Choroid plexus epithelial cell (primary cell): ENCODE measurements at regions not wholly inside any gene's neighbourhood (a gene's known extent, or its start where the extent isn't known, plus 50 kb on each side); places are given as distances from the start of the nearest gene placed in this dataset.

ENCODE experiments used
- DNase-seq: peaks from one replicate; pipeline ENCODE4 v3.0.0-alpha.2; 2010; ENCODE audit warnings: low read depth
- H3K4me3 ChIP-seq: 2 replicates; pipeline ENCODE4 v1.5.1; 2011; ENCODE audit warnings: low read depth, mild to moderate bottlenecking, control low read depth, low read length, moderate library complexity
- CTCF ChIP-seq: conservative IDR thresholded peaks from 2 replicates; pipeline ENCODE4 v1.5.1; 2011; ENCODE audit warnings: low read depth, mild to moderate bottlenecking, control low read depth, inconsistent platforms, low read length, moderate library complexity

GRCh38 chr13:111948811-111949210, 118.1 kb upstream of the SOX1 start:
- TF ChIP-seq CTCF = no peak
- DNase-seq = no peak
- no peak overlapping the region for H3K4me3 ChIP-seq

GRCh38 chr13:111949311-111949710, 117.6 kb upstream of the SOX1 start:
- no peak overlapping the region for H3K4me3 ChIP-seq

GRCh38 chr13:111950697-111951096, 116.3 kb upstream of the SOX1 start:
- no peak overlapping the region for H3K4me3 ChIP-seq
- no peak for DNase-seq
- no peak for TF ChIP-seq CTCF

More at GRCh38 chr13:111949311-111949710, 117.6 kb upstream of the SOX1 start:
- no peak for TF ChIP-seq CTCF
- no peak for DNase-seq

- TF ChIP-seq CTCF = no peak
- no peak overlapping the region for H3K4me3 ChIP-seq
- DNase-seq = no peak
Observed at GRCh38 chr13:111952032-111952431, 114.9 kb upstream of the SOX1 start.

GRCh38 chr13:111952814-111953213, 114.1 kb upstream of the SOX1 start:
- no peak for DNase-seq
- TF ChIP-seq CTCF = no peak

GRCh38 chr13:111953546-111954178, 113.3 kb upstream of the SOX1 start:
- DNase-seq = no peak
- TF ChIP-seq CTCF = no peak
- no peak overlapping the region for H3K4me3 ChIP-seq

More at GRCh38 chr13:111952814-111953213, 114.1 kb upstream of the SOX1 start:
- no peak overlapping the region for H3K4me3 ChIP-seq
